Type B pancreatic cell (in vitro differentiated cells): ENCODE measurements at regions not wholly inside any gene's neighbourhood (a gene's known extent, or its start where the extent isn't known, plus 50 kb on each side); places are given as distances from the start of the nearest gene placed in this dataset.

Experiments
- DNase-seq: peaks from one replicate; pipeline ENCODE4 v3.0.0; 2021; ENCODE audit warnings: mixed read lengths; ENCODE audit not compliant: unreplicated experiment; ENCODE audit errors: extremely low spot score
- H3K27ac Mint-ChIP-seq: 2 replicates; pipeline ENCODE4 v1.8.0; 2021; ENCODE audit warnings: mild to moderate bottlenecking, mixed read lengths
- H3K27me3 Mint-ChIP-seq: 2 replicates; pipeline ENCODE4 v1.8.0; 2021; ENCODE audit warnings: mixed read lengths
- H3K36me3 Mint-ChIP-seq: 2 replicates; pipeline ENCODE4 v1.8.0; 2021; ENCODE audit warnings: mixed read lengths
- H3K4me1 Mint-ChIP-seq: one replicate; pipeline ENCODE4 v1.8.0; 2021; ENCODE audit warnings: mixed read lengths; ENCODE audit not compliant: unreplicated experiment
- H3K4me3 Mint-ChIP-seq: 2 replicates; pipeline ENCODE4 v1.8.0; 2021; ENCODE audit warnings: mild to moderate bottlenecking, mixed read lengths
- H3K9me3 Mint-ChIP-seq: 2 replicates; pipeline ENCODE4 v1.8.0; 2021; ENCODE audit warnings: mixed read lengths
- CTCF ChIP-seq: fragments of 200-600 bp; sonication (generic); conservative IDR thresholded peaks from 2 replicates; pipeline ENCODE4 v1.5.0; 2021; ENCODE audit warnings: antibody characterized with exemption, mild to moderate bottlenecking

GRCh38 chr4:132384709-132385108 is 764.4 kb upstream of the PCDH10 start:
- Mint-ChIP-seq H3K4me1 (no peaks in the 10 kb centered on the region), H3K27me3 (no peaks in the 10 kb centered on the region), H3K9me3 (no peaks in the 10 kb centered on the region), H3K4me3 (no peak overlapping the region), H3K27ac (no peak overlapping the region), H3K36me3 (no peaks in the 10 kb centered on the region)
- TF ChIP-seq CTCF, result no peak
- DNase-seq, result no peak

GRCh38 chr4:132386130-132386529 is 763.0 kb upstream of the PCDH10 start:
- Mint-ChIP-seq H3K27ac (no peak overlapping the region), H3K27me3 (no peaks in the 10 kb centered on the region), H3K4me3 (no peak overlapping the region), H3K9me3 (no peaks in the 10 kb centered on the region), H3K36me3 (no peaks in the 10 kb centered on the region), H3K4me1 (no peaks in the 10 kb centered on the region)
- no peak for DNase-seq
- no peak for TF ChIP-seq CTCF

GRCh38 chr4:132387060-132387459 is 762.0 kb upstream of the PCDH10 start:
- H3K36me3 Mint-ChIP-seq, result no peaks in the 10 kb centered on the region
- no peak overlapping the region for H3K27ac Mint-ChIP-seq
- H3K9me3 Mint-ChIP-seq, result no peaks in the 10 kb centered on the region

GRCh38 chr4:132395561-132395960 is 753.5 kb upstream of the PCDH10 start:
- Mint-ChIP-seq H3K27ac (no peak overlapping the region), H3K9me3 (no peaks in the 10 kb centered on the region), H3K4me3 (no peak overlapping the region), H3K36me3 (no peaks in the 10 kb centered on the region), H3K27me3 (no peaks in the 10 kb centered on the region), H3K4me1 (no peaks in the 10 kb centered on the region)
- TF ChIP-seq CTCF, result no peak
- no peak for DNase-seq

More at GRCh38 chr4:132387060-132387459, 762.0 kb upstream of the PCDH10 start:
- Mint-ChIP-seq H3K27me3 (no peaks in the 10 kb centered on the region), H3K4me3 (no peak overlapping the region), H3K4me1 (no peaks in the 10 kb centered on the region)
- no peak for DNase-seq
- no peak for TF ChIP-seq CTCF

- H3K4me1 Mint-ChIP-seq, result no peaks in the 10 kb centered on the region
- no peak for TF ChIP-seq CTCF
- DNase-seq, result no peak
- H3K9me3 Mint-ChIP-seq, result no peaks in the 10 kb centered on the region
- no peaks in the 10 kb centered on the region for H3K27me3 Mint-ChIP-seq
- no peaks in the 10 kb centered on the region for H3K36me3 Mint-ChIP-seq
- no peak overlapping the region for H3K27ac Mint-ChIP-seq
- H3K4me3 Mint-ChIP-seq, result no peak overlapping the region
These were observed 752.5 kb upstream of the PCDH10 start for GRCh38 chr4:132396636-132397035.

- H3K4me1 Mint-ChIP-seq, result no peaks in the 10 kb centered on the region
- H3K36me3 Mint-ChIP-seq, result no peaks in the 10 kb centered on the region
- H3K4me3 Mint-ChIP-seq, result no peak overlapping the region
- no peak for DNase-seq
- no peak overlapping the region for H3K27ac Mint-ChIP-seq
- H3K9me3 Mint-ChIP-seq, result peaks cover 7% of the 10 kb centered on the region
- no peaks in the 10 kb centered on the region for H3K27me3 Mint-ChIP-seq
- TF ChIP-seq CTCF, result no peak
These were observed 731.9 kb upstream of the PCDH10 start for GRCh38 chr4:132417220-132417619.
